HG03196 (cell line): ENCODE measurements at regions not wholly inside any gene's neighbourhood (a gene's known extent, or its start where the extent isn't known, plus 50 kb on each side); places are given as distances from the start of the nearest gene placed in this dataset.
"Not testable (repeated sequence)": the region's sequence is repeated elsewhere in the genome, so short reads cannot be mapped to it uniquely, and the experiment has no call there.

Experiments used
- ATAC-seq: cut with Tn5 transposase; IDR thresholded peaks from one replicate; pipeline ENCODE4 v1.9.1; 2021; ENCODE audit not compliant: unreplicated experiment

DNA sequence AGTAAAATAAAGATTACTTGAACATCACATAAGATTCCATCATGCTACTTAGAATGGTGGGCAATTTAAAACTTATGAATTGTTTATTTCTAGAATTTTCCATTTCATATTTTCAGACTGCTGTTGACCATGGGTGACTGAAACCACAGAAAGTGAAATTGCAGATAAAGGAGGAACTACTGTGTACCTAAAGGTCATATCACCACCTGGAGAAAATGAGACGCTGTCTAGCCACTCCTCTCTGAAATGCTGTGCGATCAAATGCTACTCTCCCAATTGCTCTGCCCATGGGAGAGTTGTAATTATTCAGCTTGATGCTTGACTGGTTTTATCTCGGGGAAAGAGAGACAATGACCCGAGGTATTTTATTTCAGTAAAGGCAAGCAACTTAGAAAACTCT is 128.9 kb upstream of the ERCC4 start:
- ATAC-seq, result no peak

DNA sequence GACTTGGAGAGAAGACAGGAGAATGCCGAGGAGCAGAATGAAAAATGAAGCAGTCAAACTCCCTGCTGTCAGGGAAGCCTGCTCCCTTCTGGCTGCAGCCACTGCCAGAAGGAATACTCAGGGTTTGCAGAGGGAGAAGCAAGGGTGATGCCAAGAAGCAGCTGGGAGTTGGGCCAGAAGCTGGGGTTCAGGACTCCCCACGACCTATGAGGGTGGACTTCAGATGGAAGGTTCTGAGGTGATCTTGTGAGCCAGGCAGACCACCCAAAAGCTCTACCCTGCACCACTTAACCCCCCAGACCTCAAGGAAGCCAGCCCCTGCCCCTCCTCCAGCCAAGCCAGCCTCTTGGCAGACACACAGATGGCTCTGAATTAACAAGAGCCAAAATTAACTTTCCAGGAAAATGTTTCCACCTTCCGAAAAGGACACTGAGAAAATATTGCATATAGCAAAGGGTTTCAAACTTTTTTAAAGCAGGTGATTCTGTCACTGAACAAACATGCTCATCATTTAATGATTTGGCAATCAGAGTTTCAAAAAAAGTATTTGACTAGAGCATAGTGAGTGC is 126.0 kb upstream of the ERCC4 start:
- ATAC-seq, result no peak

- no peak for ATAC-seq
These were observed 124.8 kb upstream of the ERCC4 start for GRCh38 chr16:13795131-13795530.

DNA sequence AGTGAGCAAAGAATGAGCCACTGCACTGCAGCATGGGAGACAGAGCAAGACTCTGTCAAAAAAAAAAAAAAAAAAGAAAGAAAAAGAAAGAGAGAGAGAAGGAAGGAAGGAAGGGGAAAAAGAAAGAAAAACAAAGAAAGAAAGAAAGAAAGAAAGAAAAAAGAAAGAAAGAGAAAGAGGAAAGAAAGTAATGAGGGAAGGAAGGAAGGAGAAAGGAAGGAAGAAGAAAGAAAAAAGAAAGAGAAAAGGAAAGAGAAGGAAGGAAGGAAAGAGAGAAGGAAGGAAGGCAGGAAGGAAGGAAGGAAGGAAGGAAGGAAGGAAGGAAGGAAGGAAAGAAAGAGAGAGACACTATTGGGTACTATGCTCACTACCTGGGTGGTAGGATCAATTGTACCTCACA is 122.2 kb upstream of the ERCC4 start:
- ATAC-seq, result no peak

GRCh38 chr16:13798211-13798610 is 121.7 kb upstream of the ERCC4 start:
- no peak for ATAC-seq

DNA sequence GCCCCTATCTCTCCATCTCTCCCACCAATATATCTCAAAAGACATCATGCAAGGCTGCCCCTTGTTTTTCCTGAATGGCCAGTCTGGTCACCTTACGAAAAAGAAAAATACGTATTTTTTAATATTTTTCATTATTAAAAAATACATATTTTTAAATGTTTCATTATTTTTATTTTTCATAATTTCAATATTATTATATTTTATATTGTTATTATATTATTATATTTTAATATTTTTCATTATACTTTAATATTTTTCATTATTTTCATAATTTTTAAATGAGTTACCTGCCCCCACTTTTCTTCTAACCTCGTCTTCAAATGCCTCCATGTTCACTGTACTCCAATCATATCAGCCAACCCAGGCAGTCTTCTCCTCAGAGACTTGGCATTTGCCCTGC is 116.0 kb upstream of the ERCC4 start:
- no peak for ATAC-seq

DNA sequence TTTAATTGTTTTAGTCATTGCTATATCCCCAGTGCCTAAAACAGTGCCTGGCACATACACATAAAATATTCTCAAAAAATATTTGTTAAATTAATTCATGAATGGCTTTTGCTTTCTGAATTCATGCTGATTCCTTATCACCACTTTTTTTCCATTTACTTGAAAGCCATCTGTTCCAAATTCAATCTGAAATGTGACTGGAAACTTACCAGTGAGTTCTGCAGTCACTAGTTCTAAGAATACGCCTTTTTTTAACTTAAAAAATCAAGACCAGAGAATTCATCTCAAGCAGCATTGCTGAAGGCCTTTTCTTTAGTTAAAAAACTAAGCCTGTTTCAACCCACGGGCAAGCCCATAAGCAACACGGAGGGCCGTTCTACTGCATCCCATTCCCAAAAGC is 114.0 kb upstream of the ERCC4 start:
- no peak for ATAC-seq

DNA sequence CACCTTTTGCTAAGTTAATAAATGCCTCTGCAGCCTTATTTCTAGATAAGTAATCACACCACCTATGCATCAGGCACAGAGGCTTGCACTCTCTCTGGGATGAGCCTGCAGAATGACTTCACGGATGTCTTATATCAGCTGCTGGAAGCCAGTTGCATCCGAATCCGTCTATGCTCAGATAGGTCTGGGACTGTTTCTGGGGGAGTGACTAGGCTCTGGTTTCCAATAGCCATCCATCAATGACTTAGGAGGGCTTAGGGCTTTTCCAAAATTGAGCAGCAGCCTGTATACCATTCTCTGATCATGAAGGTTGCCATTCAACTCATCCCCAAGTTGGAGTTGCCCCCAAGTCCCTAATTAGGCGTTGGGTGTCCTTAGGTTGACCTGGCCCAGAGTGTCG is 113.3 kb upstream of the ERCC4 start:
- ATAC-seq, result no peak

DNA sequence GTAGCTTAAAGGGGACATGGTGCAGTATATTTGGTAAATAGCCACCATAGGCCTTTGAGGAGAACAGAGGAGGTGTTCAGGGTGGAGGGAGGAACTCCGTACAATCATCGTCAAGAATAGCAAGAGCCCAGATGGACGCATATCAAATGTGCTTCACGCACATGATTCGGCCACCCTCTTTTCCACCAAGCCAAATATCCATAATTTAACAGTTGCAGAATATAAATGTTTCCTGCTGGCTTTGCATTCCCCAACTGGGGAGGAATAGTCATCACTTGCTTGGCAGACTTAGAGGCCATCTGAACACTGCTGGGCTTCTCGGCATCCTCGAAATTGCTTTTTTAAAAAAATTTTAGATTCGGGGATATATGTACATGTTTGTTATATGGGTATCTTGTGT is 111.9 kb upstream of the ERCC4 start:
- ATAC-seq, result no peak

- no peak for ATAC-seq
These were observed 110.2 kb upstream of the ERCC4 start for GRCh38 chr16:13809765-13810164.

DNA sequence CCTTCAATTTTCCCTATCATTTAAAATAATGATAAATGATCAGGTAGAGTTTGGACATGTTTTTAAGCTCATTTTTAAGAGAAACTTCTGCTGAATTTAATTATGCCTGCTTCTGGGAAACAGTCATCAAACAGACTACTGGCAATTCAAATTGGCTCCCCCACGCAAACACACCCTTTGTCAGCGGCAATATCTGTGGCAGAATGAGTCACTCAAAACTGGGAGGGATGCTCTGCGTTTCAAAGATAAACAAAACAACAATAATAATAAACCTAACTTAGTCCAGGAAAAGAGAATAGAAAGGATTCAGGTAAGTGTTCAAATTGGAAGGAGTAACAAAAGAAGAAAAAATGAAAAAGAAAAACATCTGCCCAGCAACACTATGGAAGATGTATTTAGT is 108.1 kb upstream of the ERCC4 start:
- no peak for ATAC-seq

- ATAC-seq, result no peak
These were observed 103.3 kb upstream of the ERCC4 start for GRCh38 chr16:13816701-13817100.

- ATAC-seq, result no peak
These were observed 96.5 kb upstream of the ERCC4 start for GRCh38 chr16:13823501-13823900.

- ATAC-seq, result no peak
These were observed 90.2 kb upstream of the ERCC4 start for GRCh38 chr16:13829697-13830299.

DNA sequence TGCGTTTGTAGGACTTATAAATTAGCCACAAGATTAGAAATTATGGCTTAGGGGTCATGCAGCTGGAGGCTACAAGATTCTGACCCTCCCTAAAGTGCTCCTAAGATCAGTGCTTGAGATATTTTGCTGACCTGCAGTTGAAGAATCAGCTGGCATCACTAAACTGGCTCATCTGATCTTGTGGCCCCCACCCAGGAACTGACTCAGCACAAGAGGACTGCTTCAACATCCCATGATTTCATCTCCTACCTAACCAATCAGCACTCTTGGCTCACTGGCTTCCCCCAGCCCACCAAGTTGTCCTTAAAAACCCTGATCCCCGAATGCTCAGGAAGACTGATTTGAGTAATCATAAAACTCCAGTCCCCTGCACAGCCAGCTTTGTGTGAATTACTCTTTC is 86.4 kb upstream of the ERCC4 start:
- no peak for ATAC-seq

- ATAC-seq, result no peak
These were observed 84.6 kb upstream of the ERCC4 start for GRCh38 chr16:13835387-13835786.

DNA sequence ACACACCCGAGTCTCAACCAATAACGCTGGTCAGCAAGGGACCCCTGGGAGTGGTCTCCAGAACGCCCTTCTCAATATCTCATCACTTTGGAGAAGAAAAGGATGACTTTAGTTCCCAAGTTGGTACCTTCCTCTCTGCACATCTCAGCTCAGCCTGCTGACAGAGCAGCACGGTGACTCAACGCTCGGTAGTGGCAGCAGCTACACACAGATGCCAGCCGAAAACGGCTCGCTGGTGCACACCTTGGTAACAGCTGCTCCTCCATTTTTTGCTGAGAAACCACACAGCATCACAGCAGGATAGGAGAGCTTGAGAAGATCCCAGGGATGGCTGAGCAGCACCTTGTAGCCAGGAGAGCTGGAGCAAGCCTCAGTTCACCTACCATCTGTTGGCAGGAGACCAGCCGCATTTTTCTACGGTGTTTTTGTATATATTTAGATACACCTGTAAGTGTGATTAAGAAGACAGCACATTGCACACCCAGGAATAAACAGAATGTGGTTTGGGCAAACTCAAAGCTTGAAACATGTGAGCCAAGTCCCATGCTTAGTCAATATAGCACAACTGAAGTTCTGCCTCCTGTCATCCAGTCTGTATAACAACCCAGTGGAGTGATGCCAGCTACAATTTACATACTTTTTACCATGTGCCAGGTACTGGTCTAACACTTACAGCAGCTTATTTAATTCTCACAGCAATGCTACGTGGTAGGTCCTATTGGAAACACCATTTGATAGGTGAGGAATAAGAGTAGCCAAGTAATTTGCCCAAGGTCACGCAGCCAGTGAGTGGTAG is 83.8 kb upstream of the ERCC4 start:
- no peak for ATAC-seq

GRCh38 chr16:13838401-13839190 is 81.4 kb upstream of the ERCC4 start:
- ATAC-seq, result no peak

DNA sequence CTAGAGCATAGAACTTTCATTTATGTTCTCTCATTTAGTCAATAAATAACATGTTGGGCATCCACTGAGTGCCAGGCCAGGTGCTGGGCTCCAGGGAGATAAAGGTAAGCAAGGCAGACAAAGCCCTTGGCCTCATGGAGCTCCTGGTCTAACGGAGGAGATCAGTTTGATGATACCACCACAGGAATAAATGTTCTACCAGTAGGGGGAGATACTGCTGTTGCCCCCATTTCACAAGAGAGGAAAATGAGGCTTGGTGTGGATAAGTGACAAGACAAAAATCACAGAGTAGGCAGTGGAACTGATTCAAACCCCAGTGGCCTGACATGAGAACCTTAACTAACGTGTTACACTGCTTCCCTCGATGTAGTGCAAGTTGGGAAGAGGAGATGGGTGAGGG is 80.4 kb upstream of the ERCC4 start:
- ATAC-seq, result no peak

GRCh38 chr16:13845232-13845631 is 74.7 kb upstream of the ERCC4 start:
- ATAC-seq, result no peak

GRCh38 chr16:13848795-13849194 is 71.2 kb upstream of the ERCC4 start:
- no peak for ATAC-seq

DNA sequence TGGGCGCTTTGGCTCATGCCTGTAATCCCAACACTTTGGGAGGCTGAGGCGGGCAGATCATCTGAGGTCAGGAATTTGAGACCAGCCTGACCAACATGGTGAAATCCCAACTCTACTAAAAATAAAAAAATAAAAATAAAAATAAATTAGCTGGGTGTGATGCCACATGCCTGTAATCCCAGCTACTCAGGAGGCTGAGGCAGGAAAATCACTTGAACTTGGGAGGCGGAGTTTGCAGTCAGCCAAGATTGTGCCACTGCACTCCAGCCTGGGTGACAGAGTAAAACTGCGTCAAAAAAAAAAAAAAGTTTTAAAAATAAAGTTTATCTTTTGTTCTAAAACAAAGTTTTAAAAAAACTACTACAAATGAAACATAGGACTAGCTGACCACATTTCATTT is 69.8 kb upstream of the ERCC4 start:
- ATAC-seq, result not testable (repeated sequence)
